ENCODE measurements at regions not wholly inside any gene's neighbourhood (a gene's known extent, or its start where the extent isn't known, plus 50 kb on each side); places are given as distances from the start of the nearest gene placed in this dataset.

GRCh38 chr4:120144634-120145033 is 78.0 kb upstream of the MAD2L1 start:
- Histone ChIP-seq H3K4me1 (no peaks in the 10 kb centered on the region), H3K36me3 (no peaks in the 10 kb centered on the region), H3K4me3 (no peak overlapping the region), H3K9me3 (no peaks in the 10 kb centered on the region), H3K27ac (no peak overlapping the region), H3K27me3 (no peaks in the 10 kb centered on the region)
- TF ChIP-seq EP300 (IDR thresholded peaks at IDR 0.05) (no peak), POLR2A (IDR thresholded peaks at IDR 0.05) (no peak)
- TF ChIP-seq, protein P1, sequence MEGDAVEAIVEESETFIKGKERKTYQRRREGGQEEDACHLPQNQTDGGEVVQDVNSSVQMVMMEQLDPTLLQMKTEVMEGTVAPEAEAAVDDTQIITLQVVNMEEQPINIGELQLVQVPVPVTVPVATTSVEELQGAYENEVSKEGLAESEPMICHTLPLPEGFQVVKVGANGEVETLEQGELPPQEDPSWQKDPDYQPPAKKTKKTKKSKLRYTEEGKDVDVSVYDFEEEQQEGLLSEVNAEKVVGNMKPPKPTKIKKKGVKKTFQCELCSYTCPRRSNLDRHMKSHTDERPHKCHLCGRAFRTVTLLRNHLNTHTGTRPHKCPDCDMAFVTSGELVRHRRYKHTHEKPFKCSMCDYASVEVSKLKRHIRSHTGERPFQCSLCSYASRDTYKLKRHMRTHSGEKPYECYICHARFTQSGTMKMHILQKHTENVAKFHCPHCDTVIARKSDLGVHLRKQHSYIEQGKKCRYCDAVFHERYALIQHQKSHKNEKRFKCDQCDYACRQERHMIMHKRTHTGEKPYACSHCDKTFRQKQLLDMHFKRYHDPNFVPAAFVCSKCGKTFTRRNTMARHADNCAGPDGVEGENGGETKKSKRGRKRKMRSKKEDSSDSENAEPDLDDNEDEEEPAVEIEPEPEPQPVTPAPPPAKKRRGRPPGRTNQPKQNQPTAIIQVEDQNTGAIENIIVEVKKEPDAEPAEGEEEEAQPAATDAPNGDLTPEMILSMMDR (IDR thresholded peaks at IDR 0.05), result no peak
- no peak for DNase-seq (ENCODE audit: low spot score in 2 of 2)
- 83 to 88% methylated on average over 3 of the region's 3 CpGs for WGBS, 2 donors

- Histone ChIP-seq H3K27me3 (no peaks in the 10 kb centered on the region), H3K9me3 (no peaks in the 10 kb centered on the region), H3K4me1 (no peaks in the 10 kb centered on the region), H3K36me3 (no peaks in the 10 kb centered on the region), H3K4me3 (no peak overlapping the region), H3K27ac (no peak overlapping the region)
- 82 to 92% methylated on average over 5 of the region's 5 CpGs for WGBS, 2 donors
- TF ChIP-seq EP300 (IDR thresholded peaks at IDR 0.05) (no peak), POLR2A (IDR thresholded peaks at IDR 0.05) (no peak)
- TF ChIP-seq, protein P1 (IDR thresholded peaks at IDR 0.05), result no peak
- no peak for DNase-seq (ENCODE audit: low spot score in 2 of 2)
These were observed 77.4 kb upstream of the MAD2L1 start for GRCh38 chr4:120144041-120144440.

GRCh38 chr4:120139392-120139791 is 72.7 kb upstream of the MAD2L1 start:
- H3K27ac ChIP-seq, result no peak overlapping the region
- no peaks in the 10 kb centered on the region for H3K4me1 ChIP-seq

GRCh38 chr4:120132935-120133334 is 66.3 kb upstream of the MAD2L1 start:
- Histone ChIP-seq H3K27ac (no peak overlapping the region), H3K36me3 (no peaks in the 10 kb centered on the region), H3K4me1 (no peaks in the 10 kb centered on the region), H3K27me3 (no peaks in the 10 kb centered on the region), H3K4me3 (no peak overlapping the region), H3K9me3 (no peaks in the 10 kb centered on the region)
- TF ChIP-seq, protein P1 (IDR thresholded peaks at IDR 0.05), result no peak
- TF ChIP-seq POLR2A (IDR thresholded peaks at IDR 0.05) (no peak), EP300 (IDR thresholded peaks at IDR 0.05) (no peak)
- DNase-seq (ENCODE audit: low spot score in 2 of 2), result no peak
- WGBS, 2 donors, result 36 to 55% methylated on average over 2 of the region's 2 CpGs

More at GRCh38 chr4:120139392-120139791, 72.7 kb upstream of the MAD2L1 start:
- H3K36me3 ChIP-seq, result no peaks in the 10 kb centered on the region
- TF ChIP-seq EP300 (IDR thresholded peaks at IDR 0.05), result no peak
- TF ChIP-seq, protein P1 (IDR thresholded peaks at IDR 0.05), result no peak
- TF ChIP-seq POLR2A (IDR thresholded peaks at IDR 0.05), result no peak
- H3K9me3 ChIP-seq, result no peaks in the 10 kb centered on the region
- DNase-seq (ENCODE audit: low spot score in 2 of 2), result no peak
- H3K27me3 ChIP-seq, result no peaks in the 10 kb centered on the region
- no peak overlapping the region for H3K4me3 ChIP-seq

DNA sequence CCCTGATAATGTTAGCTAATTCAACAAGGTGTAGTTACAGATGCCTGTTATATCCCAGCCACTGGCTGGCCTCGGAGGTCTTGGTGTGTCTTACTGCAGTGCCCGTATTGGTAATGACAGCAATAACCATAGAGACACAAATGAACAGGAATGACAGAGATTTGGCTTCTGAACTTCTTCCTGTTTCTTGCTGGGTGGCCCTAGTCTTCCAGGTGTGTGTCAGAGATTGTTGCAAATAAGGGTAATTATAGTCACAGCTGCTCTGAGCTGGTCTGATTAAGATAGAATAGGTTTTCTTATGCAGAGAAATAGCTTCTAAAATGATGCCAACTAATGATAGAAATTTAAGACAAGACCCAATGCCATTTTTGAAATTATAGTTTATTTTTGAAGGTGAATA is 64.1 kb upstream of the MAD2L1 start:
- WGBS, 2 donors, result 52 to 61% methylated on average over 2 of the region's 2 CpGs
- Histone ChIP-seq H3K4me1 (no peaks in the 10 kb centered on the region), H3K27me3 (no peaks in the 10 kb centered on the region), H3K36me3 (no peaks in the 10 kb centered on the region), H3K27ac (no peak overlapping the region), H3K9me3 (no peaks in the 10 kb centered on the region), H3K4me3 (no peak overlapping the region)
- DNase-seq (ENCODE audit: low spot score in 2 of 2), result no peak
- TF ChIP-seq POLR2A (IDR thresholded peaks at IDR 0.05), result no peak
- TF ChIP-seq, protein P1 (IDR thresholded peaks at IDR 0.05), result no peak
- no peak for TF ChIP-seq EP300 (IDR thresholded peaks at IDR 0.05)
